Ovary (tissue), 7 donors: ENCODE measurements at regions not wholly inside any gene's neighbourhood (a gene's known extent, or its start where the extent isn't known, plus 50 kb on each side); places are given as distances from the start of the nearest gene placed in this dataset.

Source experiments
- DNase-seq, 5 donors: peaks; one replicate each; pipeline ENCODE4 v3.0.0-alpha.2; 2019 to 2020
- H3K27ac ChIP-seq, 2 donors: fragments of 200-600 bp; one replicate each; pipeline versions ENCODE4 v1.5.1 to v1.8.0; 2019 to 2022
- H3K27me3 ChIP-seq: fragments of 200-600 bp; one replicate; pipeline ENCODE4 v1.8.0; 2022
- H3K36me3 ChIP-seq: fragments of 200-600 bp; sonication (generic); one replicate; pipeline ENCODE4 v1.5.1; 2019
- H3K4me1 ChIP-seq: one replicate; pipeline ENCODE4 v1.8.1; 2013; ENCODE audit warnings: mild to moderate bottlenecking, moderate library complexity; ENCODE audit not compliant: insufficient read depth
- H3K4me3 ChIP-seq: fragments of 200-600 bp; sonication (generic); one replicate; pipeline ENCODE4 v1.5.1; 2017
- H3K9me3 ChIP-seq, 2 donors: fragments of 200-600 bp in 1 of 2; sonication (generic) in 1 of 2; one replicate each; pipeline versions ENCODE4 v1.5.1 to v1.8.1; 2013 to 2019; ENCODE audit warnings: mild to moderate bottlenecking in 1 of 2, moderate library complexity in 1 of 2
- EP300 ChIP-seq: sonication (generic); formaldehyde crosslinking; IDR thresholded peaks from one replicate; pipeline ENCODE4 v1.6.1; 2017; ENCODE audit warnings: antibody characterized with exemption
- POLR2A ChIP-seq: fragments of 450-650 bp; IDR thresholded peaks from one replicate; pipeline ENCODE4 v1.6.1; 2017; ENCODE audit warnings: antibody characterized with exemption, mild to moderate bottlenecking, moderate library complexity
- WGBS, 3 donors: extraction: QIAGEN DNeasy Blood & Tissue Kit in 1 of 3; methylation state at CpG; one replicate each; pipeline versions ENCODE4 v1.1.5 to v1.1.7; 2013 to 2017; 5-methylcytosine and 5-hydroxymethylcytosine counted together
- intact Hi-C, 4 donors: fragments of 100-400 bp; cut with DNase I; formaldehyde crosslinking; loops; one replicate each; pipeline versions ENCODE4 v1.11.0 to v1.15.1; 2022 to 2023
- TF ChIP-seq, protein P1 (sequence below), 3 donors: fragments of 450-650 bp in 2 of 3; fragments of 200-600 bp in 1 of 3; IDR thresholded peaks; one replicate each; pipeline versions ENCODE4 v1.5.1 to v1.8.0; 2016 to 2022; ENCODE audit warnings: antibody characterized with exemption in 3 of 3, mild to moderate bottlenecking in 1 of 3
- donor health status: DM: no; HTN: no; CAD: no; lungs with moderate emphysema.
- donor health status: DM: no; HTN: no; CAD: no.
- donor health status: Bipolar disorder and iron deficiency.
- donor health status: DM: no; HTN: no; CAD: no.
- donor health status: DM: yes; HTN: yes; CAD: no.

DNA sequence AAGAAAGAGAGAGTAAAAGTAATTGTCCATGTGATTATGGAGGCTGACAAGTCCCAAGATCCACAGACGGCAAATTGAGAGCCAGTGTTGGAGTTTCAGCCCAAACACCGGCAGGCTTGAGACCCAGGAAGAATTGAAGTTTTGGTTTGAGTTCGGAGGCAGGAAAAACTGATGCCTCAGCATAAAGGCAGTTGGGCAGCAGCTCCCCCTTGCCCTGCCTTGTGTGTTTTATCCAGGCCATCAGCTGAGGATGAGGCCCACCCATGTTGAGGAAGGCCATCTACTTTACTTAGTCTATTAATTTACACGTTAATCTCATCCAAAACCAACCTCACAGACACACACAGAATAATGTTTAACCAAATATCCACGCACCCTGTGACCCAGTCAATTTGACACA lies 64.6 kb upstream of the SERPINE2 start:
- H3K9me3 ChIP-seq: no peaks in the 10 kb centered on the region
- peaks cover 3% of the 10 kb centered on the region for H3K4me1 ChIP-seq
- TF ChIP-seq, protein P1, sequence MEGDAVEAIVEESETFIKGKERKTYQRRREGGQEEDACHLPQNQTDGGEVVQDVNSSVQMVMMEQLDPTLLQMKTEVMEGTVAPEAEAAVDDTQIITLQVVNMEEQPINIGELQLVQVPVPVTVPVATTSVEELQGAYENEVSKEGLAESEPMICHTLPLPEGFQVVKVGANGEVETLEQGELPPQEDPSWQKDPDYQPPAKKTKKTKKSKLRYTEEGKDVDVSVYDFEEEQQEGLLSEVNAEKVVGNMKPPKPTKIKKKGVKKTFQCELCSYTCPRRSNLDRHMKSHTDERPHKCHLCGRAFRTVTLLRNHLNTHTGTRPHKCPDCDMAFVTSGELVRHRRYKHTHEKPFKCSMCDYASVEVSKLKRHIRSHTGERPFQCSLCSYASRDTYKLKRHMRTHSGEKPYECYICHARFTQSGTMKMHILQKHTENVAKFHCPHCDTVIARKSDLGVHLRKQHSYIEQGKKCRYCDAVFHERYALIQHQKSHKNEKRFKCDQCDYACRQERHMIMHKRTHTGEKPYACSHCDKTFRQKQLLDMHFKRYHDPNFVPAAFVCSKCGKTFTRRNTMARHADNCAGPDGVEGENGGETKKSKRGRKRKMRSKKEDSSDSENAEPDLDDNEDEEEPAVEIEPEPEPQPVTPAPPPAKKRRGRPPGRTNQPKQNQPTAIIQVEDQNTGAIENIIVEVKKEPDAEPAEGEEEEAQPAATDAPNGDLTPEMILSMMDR (IDR thresholded peaks at IDR 0.05): no peak
- TF ChIP-seq EP300: no peak
- TF ChIP-seq POLR2A: no peak
- WGBS, 3 donors: 44 to 70% (median 54%) methylated on average over 5 of the region's 5 CpGs
- intact Hi-C loops: no loop called here
- H3K27ac ChIP-seq: no peak overlapping the region
- H3K27me3 ChIP-seq: no peaks in the 10 kb centered on the region
- DNase-seq: no peak
- H3K36me3 ChIP-seq: no peaks in the 10 kb centered on the region
- no peak overlapping the region for H3K4me3 ChIP-seq

DNA sequence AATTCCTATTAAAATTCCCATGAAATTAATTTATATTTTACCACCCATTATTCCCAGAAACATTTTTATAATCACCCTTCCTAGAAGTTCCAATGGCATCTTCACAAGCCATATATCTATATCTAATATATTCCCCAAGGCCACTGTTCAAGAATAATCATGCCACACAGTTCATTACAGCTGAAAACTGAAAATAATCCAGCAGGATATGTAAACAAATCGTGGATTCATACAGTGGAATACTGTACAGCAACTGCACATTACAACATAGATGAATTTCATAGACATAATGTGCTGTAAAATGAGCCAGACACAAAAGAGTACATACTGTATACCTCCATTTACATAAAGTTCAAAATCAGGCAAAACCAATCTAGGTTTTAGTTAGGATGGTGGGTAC lies 63.9 kb upstream of the SERPINE2 start:
- Histone ChIP-seq H3K27ac (no peak overlapping the region), H3K9me3 (no peaks in the 10 kb centered on the region), H3K4me3 (no peak overlapping the region), H3K27me3 (no peaks in the 10 kb centered on the region), H3K4me1 (peaks cover 3% of the 10 kb centered on the region), H3K36me3 (no peaks in the 10 kb centered on the region)
- TF ChIP-seq POLR2A: no peak
- TF ChIP-seq, protein P1 (IDR thresholded peaks at IDR 0.05): no peak
- no peak for TF ChIP-seq EP300
- intact Hi-C loops: no loop called here
- 52 to 70% (median 53%) methylated on average over 1 of the region's 1 CpG for WGBS, 3 donors
- DNase-seq: no peak

DNA sequence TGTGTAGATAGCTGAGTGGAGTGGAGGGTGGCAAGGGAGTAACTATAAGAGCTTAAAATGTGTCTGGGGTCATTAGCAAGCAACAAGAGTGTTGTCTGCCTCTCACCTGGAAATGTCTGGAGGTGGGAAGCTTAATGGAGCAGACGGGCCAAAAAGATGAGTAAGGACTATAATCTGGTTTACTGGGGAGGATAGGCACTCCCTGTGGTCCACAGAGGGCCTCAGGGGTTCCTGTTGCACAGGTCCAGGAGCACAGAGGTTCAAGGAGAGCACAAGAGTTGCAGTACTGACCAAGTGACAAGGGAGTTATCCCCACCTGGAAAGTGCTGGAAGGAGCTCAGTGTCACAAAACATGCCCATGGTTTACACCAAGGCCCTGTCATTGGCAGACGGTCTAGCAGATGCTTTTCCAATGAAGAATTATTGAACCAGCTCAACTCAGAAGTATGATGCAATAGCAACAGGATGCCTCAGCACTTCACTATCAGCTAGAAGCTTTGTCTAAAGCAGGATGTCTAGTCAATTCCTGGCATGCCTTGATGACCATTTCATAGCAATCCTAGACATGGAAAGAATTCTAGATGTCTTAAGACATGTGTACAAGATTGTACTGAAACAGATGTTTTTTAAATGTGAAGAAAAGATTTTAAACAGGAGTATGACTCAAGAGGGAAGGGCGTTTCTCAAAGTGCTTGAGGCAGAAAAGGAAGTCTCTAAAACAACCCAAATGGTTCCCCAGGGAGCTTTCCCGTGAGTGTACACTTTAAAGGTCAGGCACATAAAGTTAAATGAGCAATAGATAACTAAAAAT lies 62.9 kb upstream of the SERPINE2 start:
- no peak for TF ChIP-seq POLR2A
- no peak for TF ChIP-seq EP300
- TF ChIP-seq, protein P1 (IDR thresholded peaks at IDR 0.05): no peak
- DNase-seq: no peak
- Histone ChIP-seq H3K9me3 (no peaks in the 10 kb centered on the region), H3K27me3 (no peaks in the 10 kb centered on the region), H3K4me3 (no peak overlapping the region), H3K36me3 (no peaks in the 10 kb centered on the region), H3K4me1 (peaks cover 3% of the 10 kb centered on the region), H3K27ac (no peak overlapping the region)
- intact Hi-C loops: no loop called here
- WGBS, 3 donors: 34 to 51% (median 36%) methylated on average over 4 of the region's 4 CpGs

DNA sequence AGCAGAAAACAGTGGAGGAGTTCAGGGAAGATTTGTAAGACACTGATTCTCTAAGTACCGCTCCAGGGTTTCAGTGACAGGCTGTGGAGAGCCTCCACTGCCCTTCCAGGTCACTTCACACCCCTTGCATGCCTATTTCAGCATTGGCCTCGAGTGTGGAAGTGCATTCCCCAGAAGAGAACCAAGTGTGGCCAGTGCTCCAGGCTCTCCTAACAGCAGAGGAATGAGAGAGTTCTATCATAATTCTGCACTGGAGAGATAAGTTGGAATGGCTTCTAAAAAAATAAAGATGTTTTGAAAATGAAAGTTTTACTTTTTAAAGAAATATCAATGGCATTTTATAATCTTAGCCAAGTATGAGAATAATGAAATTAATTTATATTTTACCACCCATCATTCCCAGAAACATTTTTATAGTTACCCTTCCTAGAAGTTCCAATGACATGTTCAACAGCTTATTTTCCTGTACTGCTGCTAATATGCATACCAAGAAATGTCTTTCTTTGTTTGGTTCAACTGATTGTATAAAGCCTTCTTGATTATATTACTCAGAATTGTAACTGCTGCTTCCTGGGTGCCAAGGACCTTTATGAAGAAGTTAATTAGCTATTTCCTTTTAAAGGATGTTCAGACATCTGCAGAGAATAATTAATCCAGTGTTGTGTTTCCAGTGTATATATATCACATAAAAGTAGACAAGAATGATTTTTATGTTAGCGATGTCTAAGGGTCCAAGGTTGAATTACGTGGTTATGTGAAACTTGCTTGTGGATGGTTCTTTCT lies 61.0 kb upstream of the SERPINE2 start:
- Histone ChIP-seq H3K4me3 (no peak overlapping the region), H3K27ac (no peak overlapping the region), H3K27me3 (no peaks in the 10 kb centered on the region), H3K36me3 (no peaks in the 10 kb centered on the region), H3K9me3 (no peaks in the 10 kb centered on the region), H3K4me1 (peaks cover 3% of the 10 kb centered on the region)
- no peak for DNase-seq
- intact Hi-C loops: no loop called here
- no peak for TF ChIP-seq POLR2A
- TF ChIP-seq EP300: no peak
- TF ChIP-seq, protein P1 (IDR thresholded peaks at IDR 0.05): no peak
- WGBS, 3 donors: 45 to 63% (median 51%) methylated on average over 4 of the region's 4 CpGs
